SU-DHL-6 (cell line): ENCODE measurements at regions not wholly inside any gene's neighbourhood (a gene's known extent, or its start where the extent isn't known, plus 50 kb on each side); places are given as distances from the start of the nearest gene placed in this dataset.

Experiments
- H2AFZ ChIP-seq: fragments of 200-600 bp; sonication (generic); 2 replicates; pipeline ENCODE4 v1.6.1; 2014; ENCODE audit warnings: low read depth, mild to moderate bottlenecking, moderate library complexity, mixed read lengths, antibody characterized with exemption, low read length; ENCODE audit not compliant: severe bottlenecking
- H3F3A ChIP-seq: fragments of 200-600 bp; shearing (Covaris generic); 2 replicates; pipeline ENCODE4 v1.6.0; 2016; ENCODE audit warnings: antibody characterized with exemption, mild to moderate bottlenecking; ENCODE audit not compliant: insufficient read depth
- H3K27ac ChIP-seq: fragments of 200-600 bp; sonication (generic); 2 replicates; pipeline ENCODE4 v1.5.1; 2016; ENCODE audit warnings: low read depth, mild to moderate bottlenecking, low read length, moderate library complexity, mixed read lengths
- H3K27me3 ChIP-seq: fragments of 200-600 bp; sonication (generic), shearing (Covaris generic); 2 replicates; pipeline ENCODE4 v1.6.0; 2014; ENCODE audit warnings: mild to moderate bottlenecking, low read length
- H3K36me3 ChIP-seq: fragments of 200-600 bp; sonication (generic); 2 replicates; pipeline ENCODE4 v1.6.1; 2014; ENCODE audit warnings: mild to moderate bottlenecking, low read length, mixed read lengths
- H3K4me2 ChIP-seq: fragments of 300-600, 200-600 bp; shearing (Covaris generic), sonication (generic); 2 replicates; pipeline ENCODE4 v1.6.0; 2014; ENCODE audit warnings: low read length, low read depth, mild to moderate bottlenecking; ENCODE audit not compliant: poor library complexity, severe bottlenecking
- H3K4me3 ChIP-seq: fragments of 200-600 bp; sonication (generic); 2 replicates; pipeline ENCODE4 v1.5.1; 2014; ENCODE audit warnings: antibody characterized with exemption, low read length, mild to moderate bottlenecking, mixed read lengths; ENCODE audit not compliant: insufficient read depth, poor library complexity, severe bottlenecking
- H3K79me2 ChIP-seq: fragments of 200-600 bp; sonication (generic); 2 replicates; pipeline ENCODE4 v1.6.1; 2014; ENCODE audit warnings: mild to moderate bottlenecking, low read length, moderate library complexity; ENCODE audit not compliant: insufficient read depth
- H3K9ac ChIP-seq: fragments of 200-600 bp; sonication (generic); 2 replicates; pipeline ENCODE4 v1.7.0; 2014; ENCODE audit warnings: mild to moderate bottlenecking, low read length
- H3K9me2 ChIP-seq: fragments of 200-600 bp; sonication (generic); replicated peaks from 2 replicates; pipeline ENCODE4 v1.6.1; 2014; ENCODE audit warnings: low read length; ENCODE audit not compliant: insufficient read depth
- H3K9me3 ChIP-seq: fragments of 200-600 bp; sonication (generic); 2 replicates; pipeline ENCODE4 v1.6.1; 2014; ENCODE audit warnings: low read length, mixed read lengths; ENCODE audit not compliant: insufficient read depth
- H4K20me1 ChIP-seq: fragments of 200-600 bp; sonication (generic); 2 replicates; pipeline ENCODE4 v1.6.1; 2014; ENCODE audit warnings: low read depth, mild to moderate bottlenecking, antibody characterized with exemption, low read length, moderate library complexity, mixed read lengths
- CTCF ChIP-seq: fragments of 200-600 bp; sonication (generic); IDR thresholded peaks from one replicate; pipeline ENCODE4 v1.5.1; 2017; ENCODE audit warnings: antibody characterized with exemption, mild to moderate bottlenecking, low read length, moderate library complexity; ENCODE audit not compliant: insufficient read depth, poor library complexity, severe bottlenecking
- EZH2phosphoT487 ChIP-seq: fragments of 200-600 bp; sonication (generic), shearing (Covaris generic); conservative IDR thresholded peaks from 2 replicates; pipeline ENCODE4 v1.6.1; 2018; ENCODE audit warnings: mild to moderate bottlenecking, antibody characterized with exemption, low read length, moderate library complexity, mixed read lengths

DNA sequence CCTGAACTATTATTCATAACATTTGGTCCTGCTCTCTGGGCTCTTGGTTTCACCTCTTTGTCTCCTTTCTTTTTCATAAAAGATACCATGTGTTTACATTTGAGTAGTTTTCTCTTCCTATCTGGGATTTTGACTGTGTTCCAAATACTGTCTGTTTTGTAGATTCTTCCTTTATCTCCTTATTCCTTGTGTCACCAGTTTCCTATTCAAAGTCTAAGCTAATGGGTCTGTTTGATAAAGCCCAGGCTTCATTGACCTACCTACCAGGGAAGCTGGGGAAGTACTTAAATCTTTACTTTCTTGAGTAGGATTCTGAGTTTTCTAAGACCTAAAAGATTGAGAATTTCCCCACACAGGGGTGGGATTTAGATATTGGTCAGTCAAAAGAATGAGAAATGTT is 409.5 kb downstream of the RAPGEF2 start:
- Histone ChIP-seq H3K79me2 (no peaks in the 10 kb centered on the region), H4K20me1 (no peaks in the 10 kb centered on the region), H3K27me3 (no peaks in the 10 kb centered on the region), H3K27ac (no peak overlapping the region), H3F3A (no peaks in the 10 kb centered on the region), H3K4me2 (no peak overlapping the region), H3K9me3 (no peaks in the 10 kb centered on the region), H3K4me3 (no peak overlapping the region), H3K36me3 (no peaks in the 10 kb centered on the region), H3K9me2 (no peaks in the 10 kb centered on the region), H3K9ac (no peak overlapping the region), H2AFZ (no peak overlapping the region)
- TF ChIP-seq CTCF (no peak), EZH2phosphoT487 (no peak)

DNA sequence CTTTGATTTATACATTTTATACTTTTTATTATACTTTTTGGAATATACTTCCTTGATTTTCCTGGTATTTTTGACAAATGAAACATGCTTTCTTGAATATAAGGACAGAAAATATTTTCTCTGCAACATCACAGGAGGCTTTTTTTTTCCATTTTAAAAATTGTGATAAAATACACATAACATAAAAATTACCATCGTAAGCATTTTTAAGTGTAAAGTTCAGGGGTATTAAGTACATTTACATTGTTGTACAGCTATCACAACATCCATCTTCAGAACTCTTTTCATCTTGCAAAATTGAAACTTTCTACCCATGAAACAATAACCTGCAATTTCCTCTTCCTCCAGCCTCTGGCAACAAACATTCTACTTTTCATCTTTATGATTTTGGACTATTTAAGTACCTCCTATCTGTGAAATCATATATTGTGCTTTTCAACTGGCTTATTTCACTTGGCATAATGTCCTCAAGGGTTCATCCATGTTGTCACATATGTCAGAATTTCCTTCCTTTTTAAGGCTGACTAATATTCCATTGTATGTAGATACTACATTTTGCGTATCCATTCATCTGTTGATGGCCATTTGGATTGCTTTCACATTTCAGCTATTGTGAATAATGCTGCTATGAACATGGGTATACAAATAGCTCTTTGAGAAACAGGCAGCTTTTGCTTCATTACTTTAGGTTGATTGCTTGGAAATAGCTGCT is 412.6 kb downstream of the RAPGEF2 start:
- H3K27me3 ChIP-seq, result no peaks in the 10 kb centered on the region
- no peak overlapping the region for H3K4me2 ChIP-seq
- no peaks in the 10 kb centered on the region for H3K9me3 ChIP-seq
- H3K27ac ChIP-seq, result no peak overlapping the region
- H3K4me3 ChIP-seq, result no peak overlapping the region
- H4K20me1 ChIP-seq, result no peaks in the 10 kb centered on the region
- no peak overlapping the region for H3K9ac ChIP-seq
- no peaks in the 10 kb centered on the region for H3K9me2 ChIP-seq
- H3F3A ChIP-seq, result no peaks in the 10 kb centered on the region
- H2AFZ ChIP-seq, result no peak overlapping the region
- TF ChIP-seq CTCF (no peak), EZH2phosphoT487 (no peak)
- no peaks in the 10 kb centered on the region for H3K79me2 ChIP-seq
- H3K36me3 ChIP-seq, result no peaks in the 10 kb centered on the region

DNA sequence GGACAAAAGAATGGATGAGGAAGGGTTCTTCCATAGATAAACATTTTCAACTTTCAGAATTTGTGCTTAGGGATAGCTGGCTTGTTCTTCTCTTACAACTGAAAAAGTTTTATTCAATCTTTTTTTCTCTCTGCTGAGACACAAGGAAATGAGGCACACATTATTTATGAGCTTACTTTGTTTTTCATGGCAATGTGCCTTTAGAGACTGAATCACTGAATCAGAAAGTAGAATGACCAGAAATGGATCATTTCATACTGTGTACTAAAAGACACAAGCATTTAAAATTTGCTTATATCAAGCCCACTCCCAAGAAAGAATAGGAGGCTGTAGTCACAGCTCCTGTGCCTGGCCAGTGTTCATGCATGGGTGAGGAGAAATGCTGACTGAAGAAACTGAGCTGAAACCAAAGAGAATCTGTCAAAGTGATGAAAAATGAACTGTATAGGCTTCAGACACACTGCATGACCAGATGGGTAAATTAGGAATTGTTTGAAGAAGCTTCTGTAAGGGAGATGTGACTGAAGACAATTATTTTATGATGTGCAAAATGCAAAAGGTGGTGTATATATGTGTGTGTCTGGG is 413.8 kb downstream of the RAPGEF2 start:
- no peaks in the 10 kb centered on the region for H3K9me2 ChIP-seq
- H3K9ac ChIP-seq, result no peak overlapping the region
- no peak overlapping the region for H3K4me3 ChIP-seq
- TF ChIP-seq EZH2phosphoT487, result no peak
- no peak for TF ChIP-seq CTCF
- no peaks in the 10 kb centered on the region for H4K20me1 ChIP-seq
- H3K36me3 ChIP-seq, result no peaks in the 10 kb centered on the region
- no peaks in the 10 kb centered on the region for H3K27me3 ChIP-seq
- H2AFZ ChIP-seq, result no peak overlapping the region
- H3F3A ChIP-seq, result no peaks in the 10 kb centered on the region
- no peak overlapping the region for H3K27ac ChIP-seq
- H3K9me3 ChIP-seq, result no peaks in the 10 kb centered on the region
- H3K79me2 ChIP-seq, result no peaks in the 10 kb centered on the region
- no peak overlapping the region for H3K4me2 ChIP-seq
